ENCODE measurements at regions not wholly inside any gene's neighbourhood (a gene's known extent, or its start where the extent isn't known, plus 50 kb on each side); places are given as distances from the start of the nearest gene placed in this dataset.

- TF ChIP-seq MAX (IDR thresholded peaks at IDR 0.05): no peak
- no peak for TF ChIP-seq REST (IDR thresholded peaks at IDR 0.05; ENCODE audit: low read depth)
- no peak for TF ChIP-seq FOXM1 (IDR thresholded peaks at IDR 0.05; ENCODE audit: borderline replicate concordance, low read depth)
- TF ChIP-seq ZBTB7A (IDR thresholded peaks at IDR 0.05; ENCODE audit: low read depth): no peak
Observed at GRCh38 chr13:62627226-62627625, 1211.6 kb upstream of the PCDH20 start.

- TF ChIP-seq TEAD4 (IDR thresholded peaks at IDR 0.05): no peak
- TF ChIP-seq USF1 (IDR thresholded peaks at IDR 0.05): no peak
- TF ChIP-seq TCF12 (IDR thresholded peaks at IDR 0.05; ENCODE audit: low read depth): no peak
- no peak for TF ChIP-seq CREB1 (IDR thresholded peaks at IDR 0.05; ENCODE audit: low read depth)
- TF ChIP-seq TAF1 (IDR thresholded peaks at IDR 0.05; ENCODE audit: low read depth): no peak
- TF ChIP-seq EGR1 (IDR thresholded peaks at IDR 0.05): no peak
- peak; percentile 11; the same call in 1 of the 2 replicates for TF ChIP-seq RAD21 (IDR thresholded peaks at IDR 0.05; ENCODE audit: low read depth)
Observed at GRCh38 chr13:62626771-62627170, 1211.1 kb upstream of the PCDH20 start.

- TF ChIP-seq CEBPB (IDR thresholded peaks at IDR 0.05) (no peak), YY1 (IDR thresholded peaks at IDR 0.05; ENCODE audit: low read depth) (no peak), USF1 (IDR thresholded peaks at IDR 0.05) (no peak), REST (IDR thresholded peaks at IDR 0.05; ENCODE audit: low read depth) (no peak), EP300 (IDR thresholded peaks at IDR 0.05; ENCODE audit: borderline replicate concordance) (no peak), MAX (IDR thresholded peaks at IDR 0.05) (no peak), RAD21 (IDR thresholded peaks at IDR 0.05; ENCODE audit: low read depth) (no peak), CREB1 (IDR thresholded peaks at IDR 0.05; ENCODE audit: low read depth) (no peak), ZBTB7A (IDR thresholded peaks at IDR 0.05; ENCODE audit: low read depth) (no peak), TCF12 (IDR thresholded peaks at IDR 0.05; ENCODE audit: low read depth) (no peak), EGR1 (IDR thresholded peaks at IDR 0.05) (no peak)
Observed at GRCh38 chr13:62625214-62625881, 1209.7 kb upstream of the PCDH20 start.

- no peak for TF ChIP-seq EGR1 (IDR thresholded peaks at IDR 0.05)
- TF ChIP-seq RAD21 (IDR thresholded peaks at IDR 0.05; ENCODE audit: low read depth): no peak
- TF ChIP-seq TEAD4 (IDR thresholded peaks at IDR 0.05): peak; percentile 82
- TF ChIP-seq ZBTB7A (IDR thresholded peaks at IDR 0.05; ENCODE audit: low read depth): no peak
- no peak for TF ChIP-seq NFIC (IDR thresholded peaks at IDR 0.05)
- TF ChIP-seq TAF1 (IDR thresholded peaks at IDR 0.05; ENCODE audit: low read depth): no peak
Observed at GRCh38 chr13:62613819-62614218, 1198.2 kb upstream of the PCDH20 start.

GRCh38 chr13:62611343-62611742 is 1195.7 kb upstream of the PCDH20 start:
- no peak for TF ChIP-seq ZBTB7A (IDR thresholded peaks at IDR 0.05; ENCODE audit: low read depth)
- no peak for TF ChIP-seq REST (IDR thresholded peaks at IDR 0.05; ENCODE audit: low read depth)
- TF ChIP-seq TEAD4 (IDR thresholded peaks at IDR 0.05): no peak
- no peak for TF ChIP-seq RAD21 (IDR thresholded peaks at IDR 0.05; ENCODE audit: low read depth)
- TF ChIP-seq TAF1 (IDR thresholded peaks at IDR 0.05; ENCODE audit: low read depth): no peak
- TF ChIP-seq EP300 (IDR thresholded peaks at IDR 0.05; ENCODE audit: borderline replicate concordance): no peak
- TF ChIP-seq TCF12 (IDR thresholded peaks at IDR 0.05; ENCODE audit: low read depth): no peak
